ENCODE measurements at regions not wholly inside any gene's neighbourhood (a gene's known extent, or its start where the extent isn't known, plus 50 kb on each side); places are given as distances from the start of the nearest gene placed in this dataset.
"Not testable (repeated sequence)": the region's sequence is repeated elsewhere in the genome, so short reads cannot be mapped to it uniquely, and the experiment has no call there.

DNA sequence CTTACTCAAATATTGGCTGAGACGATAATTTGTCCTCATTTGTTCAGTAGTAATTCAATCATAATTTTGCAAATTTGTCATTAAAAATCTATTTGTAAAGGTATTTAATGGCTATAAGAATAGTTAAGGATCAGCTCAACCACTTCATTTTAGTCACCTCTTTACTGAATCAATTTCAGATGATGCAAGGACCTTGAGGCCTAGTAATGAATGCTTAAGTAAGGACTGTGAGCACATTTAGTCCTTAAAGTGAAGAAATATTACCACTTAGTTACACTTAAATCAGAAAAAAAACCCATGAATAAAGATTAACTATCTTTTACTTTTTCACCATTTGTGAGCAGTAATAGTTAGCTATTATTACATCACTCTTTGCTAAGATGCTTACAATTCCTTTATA lies 778.9 kb downstream of the CCDC85A start:
- intact Hi-C loops (cut with micrococcal nuclease) = no loop called here

- intact Hi-C loops (cut with micrococcal nuclease) = no loop called here
Measured at GRCh38 chr2:56969513-56969912, 785.7 kb downstream of the CCDC85A start.

DNA sequence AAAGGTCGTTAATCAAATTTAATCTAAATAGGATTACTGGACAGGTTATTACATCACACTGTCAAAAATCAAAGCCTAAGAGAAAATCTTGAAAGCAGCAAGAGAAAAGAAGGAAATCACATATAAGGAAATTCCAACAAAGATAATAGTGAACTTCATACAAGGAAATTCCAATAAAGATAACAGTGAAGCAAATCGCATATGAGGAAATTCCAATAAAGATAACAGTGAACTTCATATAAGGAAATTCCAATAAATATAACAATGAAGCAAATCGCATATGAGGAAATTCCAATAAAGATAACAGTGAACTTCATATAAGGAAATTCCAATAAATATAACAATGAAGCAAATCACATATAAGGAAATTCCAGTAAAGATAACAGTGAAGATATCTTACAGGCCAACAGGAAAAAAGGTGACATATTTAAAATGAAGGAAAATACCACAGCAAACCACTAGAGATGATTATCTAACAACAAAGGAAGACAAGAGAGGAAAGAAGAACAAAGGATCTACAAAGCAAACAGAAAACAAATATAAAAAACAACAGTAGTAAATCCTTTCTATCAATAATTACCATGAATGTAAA lies 787.7 kb downstream of the CCDC85A start:
- intact Hi-C loops (cut with micrococcal nuclease) = no loop called here

- intact Hi-C loops (cut with micrococcal nuclease) = no loop called here
Measured at GRCh38 chr2:56981554-56981953, 797.8 kb downstream of the CCDC85A start.

DNA sequence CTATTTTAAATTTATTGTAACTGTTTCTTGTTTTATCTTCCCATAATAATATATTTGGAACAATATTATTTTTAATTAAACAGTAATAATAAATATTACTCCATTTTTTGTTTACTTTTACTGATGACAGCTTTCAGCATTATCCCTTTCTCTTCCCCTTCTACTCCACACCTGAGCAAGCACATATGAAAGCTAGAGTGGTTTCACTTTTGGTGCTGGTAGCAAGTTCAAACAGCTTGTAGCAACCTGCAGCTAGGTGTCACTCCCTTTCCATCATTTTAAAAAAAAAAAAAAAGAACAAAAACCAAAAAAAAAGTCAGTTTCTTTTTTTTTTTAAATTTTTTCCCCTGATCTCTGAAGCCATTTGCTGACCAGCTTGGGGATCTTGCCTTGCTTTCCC lies 801.8 kb downstream of the CCDC85A start:
- intact Hi-C loops (cut with micrococcal nuclease) = no loop called here

DNA sequence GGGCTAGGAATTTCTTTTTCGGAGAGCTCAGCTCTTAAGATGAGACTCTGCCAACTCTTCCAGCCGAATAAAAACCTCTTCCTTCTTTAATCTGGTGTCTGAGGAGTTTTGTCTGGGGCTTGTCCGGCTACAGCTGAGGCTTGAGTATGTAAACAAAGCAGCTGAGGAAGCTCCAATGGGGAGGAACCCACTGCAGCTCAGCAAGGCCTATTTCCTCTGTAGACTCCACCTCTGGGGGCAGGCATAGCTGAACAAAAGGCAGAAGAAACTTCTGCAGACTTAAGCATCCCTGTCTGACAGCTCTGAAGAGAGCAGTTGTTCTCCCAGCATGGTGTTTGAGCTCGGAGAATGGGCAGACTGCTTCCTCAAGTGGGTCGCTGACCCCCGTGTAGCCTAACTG lies 838.7 kb downstream of the CCDC85A start:
- intact Hi-C loops (cut with micrococcal nuclease) = no loop called here

DNA sequence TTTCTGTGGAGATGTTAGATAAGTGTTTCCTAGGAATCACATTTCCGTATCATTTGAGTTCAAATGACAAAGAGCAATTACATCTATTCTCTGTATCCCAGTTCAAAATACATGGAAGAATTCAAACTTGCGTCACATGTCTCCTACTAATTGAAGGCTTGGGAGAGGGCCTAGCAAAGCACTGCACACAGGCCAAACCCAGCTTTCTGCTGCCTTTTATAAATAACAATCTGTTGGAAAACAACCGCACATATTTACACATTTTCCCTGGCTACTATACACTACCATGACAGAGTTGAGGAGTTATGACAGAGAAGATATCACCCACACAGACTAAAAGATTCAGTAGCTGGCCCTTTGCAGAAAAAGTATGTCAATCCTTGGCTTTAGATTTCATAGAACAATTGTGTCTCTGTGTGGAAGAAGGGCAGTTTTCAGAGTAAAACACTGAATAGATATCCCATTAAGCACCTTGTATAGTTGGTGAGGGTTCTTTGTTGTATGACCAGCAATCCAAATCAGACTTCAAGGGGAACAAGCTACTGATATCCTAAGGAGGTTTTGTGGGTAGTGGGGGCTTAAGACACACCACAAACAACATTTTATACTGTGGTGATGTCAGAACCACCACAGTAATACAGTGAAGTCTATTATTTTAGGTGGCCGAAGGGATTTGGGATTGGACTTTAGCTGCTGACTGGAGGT lies 861.3 kb downstream of the CCDC85A start:
- intact Hi-C loops (cut with micrococcal nuclease) = no loop called here

DNA sequence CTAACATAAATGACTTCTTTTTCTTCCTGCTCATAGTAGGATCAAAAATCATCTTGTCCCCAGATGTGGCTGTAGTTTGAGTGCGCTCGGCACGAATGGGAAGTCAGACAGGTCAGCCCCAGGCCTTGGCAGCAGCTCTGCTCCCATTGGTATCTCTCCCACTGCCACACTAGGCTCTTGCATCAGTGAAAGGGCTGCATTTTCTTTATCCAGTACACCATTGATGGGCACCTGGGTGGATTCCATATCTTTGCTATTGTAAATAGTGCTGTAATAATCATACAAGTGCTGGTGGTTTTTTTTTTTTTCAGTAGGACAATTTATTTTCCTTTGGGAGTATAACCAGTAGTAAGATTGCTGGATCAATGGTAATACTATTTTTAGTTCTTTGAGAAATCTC lies 865.5 kb downstream of the CCDC85A start:
- intact Hi-C loops (cut with micrococcal nuclease) = no loop called here

GRCh38 chr2:57050007-57050406 lies 866.2 kb downstream of the CCDC85A start:
- intact Hi-C loops (cut with micrococcal nuclease) = no loop called here

DNA sequence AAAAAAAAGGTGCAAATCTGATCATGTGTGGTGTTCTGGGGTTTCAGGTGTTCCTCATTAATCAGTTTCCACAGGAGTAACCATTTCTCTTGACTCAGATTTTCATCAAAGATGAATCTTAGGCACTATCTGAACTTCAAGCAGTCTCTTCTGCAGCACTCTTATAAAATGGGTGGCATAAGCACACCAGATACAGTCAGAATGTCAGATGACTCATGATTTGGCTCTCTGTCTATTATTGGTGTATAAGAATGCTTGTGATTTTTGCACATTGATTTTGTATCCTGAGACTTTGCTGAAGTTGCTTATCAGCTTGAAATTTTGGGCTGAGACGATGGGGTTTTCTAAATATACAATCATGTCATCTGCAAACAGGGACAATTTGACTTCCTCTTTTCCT lies 882.5 kb downstream of the CCDC85A start:
- intact Hi-C loops (cut with micrococcal nuclease) = not testable (repeated sequence)

DNA sequence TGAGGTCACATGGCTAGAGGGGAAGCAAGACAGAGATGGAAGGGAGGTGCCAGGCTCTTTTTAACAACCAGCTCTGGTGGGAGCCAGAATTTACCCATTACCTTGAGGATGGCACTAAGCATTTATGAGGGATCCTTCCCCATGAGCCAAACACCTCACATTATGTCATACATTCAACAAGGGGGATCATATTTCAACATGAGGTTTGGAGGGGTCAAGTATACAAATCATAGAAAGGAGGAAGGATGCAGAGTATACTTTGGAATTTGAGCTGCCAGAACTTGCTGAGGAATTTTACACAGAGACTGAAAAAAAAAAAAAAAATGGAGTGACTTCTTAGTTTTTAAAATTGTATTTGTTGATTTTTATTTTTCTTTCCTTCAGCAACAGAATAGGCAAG lies 891.4 kb downstream of the CCDC85A start:
- intact Hi-C loops (cut with micrococcal nuclease) = no loop called here

DNA sequence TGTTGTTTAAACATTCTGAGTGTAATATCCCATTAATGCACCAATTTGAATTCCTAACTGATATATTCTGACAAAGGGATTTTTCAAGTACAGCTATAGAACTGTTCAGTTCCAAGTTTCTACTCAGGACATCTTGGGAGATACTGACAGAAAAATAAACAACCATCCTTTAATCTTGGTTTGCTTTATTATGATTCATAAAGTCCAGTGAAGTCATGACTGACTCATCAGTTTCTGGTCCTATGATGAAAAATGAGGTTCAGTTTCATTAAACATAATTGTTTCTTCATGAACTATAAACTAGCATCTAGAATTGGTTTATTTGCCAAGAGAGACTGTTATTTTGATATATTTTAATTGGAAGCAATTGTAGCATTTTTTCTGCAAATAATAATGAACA lies 896.2 kb downstream of the CCDC85A start:
- intact Hi-C loops (cut with micrococcal nuclease) = no loop called here

- intact Hi-C loops (cut with micrococcal nuclease) = no loop called here
Measured at GRCh38 chr2:57084697-57085281, 901.0 kb downstream of the CCDC85A start.

DNA sequence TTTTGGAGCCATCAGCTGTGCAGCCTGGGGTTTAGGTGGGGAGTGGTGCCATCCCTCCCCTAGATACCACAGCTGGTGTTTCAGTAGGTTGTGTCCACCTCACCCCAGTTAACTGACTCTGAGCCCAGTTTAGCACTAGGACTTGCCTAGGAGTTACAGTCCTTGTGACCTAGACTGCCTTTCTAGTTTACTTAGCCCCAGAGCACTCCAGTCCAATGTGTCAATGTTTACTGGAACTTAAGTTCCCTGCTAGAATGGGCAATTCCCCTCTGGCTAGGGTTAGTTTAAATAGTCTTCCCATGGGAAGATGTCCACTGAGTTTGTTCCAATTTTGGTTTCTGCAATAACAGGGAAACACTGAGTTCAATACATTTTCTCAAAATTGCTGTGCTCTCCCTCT lies 909.2 kb downstream of the CCDC85A start:
- intact Hi-C loops (cut with micrococcal nuclease) = no loop called here

GRCh38 chr2:57097855-57098254 lies 914.1 kb downstream of the CCDC85A start:
- intact Hi-C loops (cut with micrococcal nuclease) = no loop called here

GRCh38 chr2:57100436-57100835 lies 916.6 kb downstream of the CCDC85A start:
- intact Hi-C loops (cut with micrococcal nuclease) = no loop called here

GRCh38 chr2:57105694-57106093 lies 921.9 kb downstream of the CCDC85A start:
- intact Hi-C loops (cut with micrococcal nuclease) = no loop called here

DNA sequence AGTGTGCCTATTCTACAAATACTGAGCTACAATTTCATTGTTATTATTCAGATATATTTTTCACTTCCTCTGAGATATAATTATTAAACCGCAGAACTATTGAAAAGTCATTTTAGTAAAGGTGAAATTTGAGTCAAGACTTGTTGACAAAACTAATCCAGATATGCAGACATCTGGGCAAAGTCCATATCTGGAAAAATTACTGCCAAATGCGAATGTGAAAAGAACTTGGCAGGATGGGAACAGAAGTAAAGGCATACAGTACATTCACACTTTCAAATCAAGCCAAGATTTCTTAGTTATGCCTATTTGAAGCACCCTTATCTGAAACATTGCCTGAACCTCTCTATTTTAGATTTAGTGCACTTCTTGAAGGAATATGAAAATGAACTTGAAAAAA lies 923.6 kb downstream of the CCDC85A start:
- intact Hi-C loops (cut with micrococcal nuclease) = no loop called here

DNA sequence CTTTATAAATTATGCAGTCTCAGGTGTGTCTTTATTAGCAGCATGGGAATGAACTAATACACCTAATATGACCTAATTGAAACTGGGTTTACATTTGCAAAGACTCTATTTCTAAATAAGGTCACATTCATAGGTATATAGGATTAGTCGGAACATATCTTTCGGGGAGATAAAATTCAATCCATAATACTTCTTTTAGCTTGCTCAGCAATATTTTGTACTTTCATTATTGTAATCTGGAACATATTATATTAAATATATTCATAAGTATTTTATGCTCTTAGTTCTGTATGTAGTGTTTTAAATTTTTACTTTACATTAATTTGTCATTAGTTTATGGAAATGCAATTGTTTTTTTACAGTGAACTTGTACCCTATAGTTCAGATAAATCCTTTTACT lies 927.7 kb downstream of the CCDC85A start:
- intact Hi-C loops (cut with micrococcal nuclease) = no loop called here

- intact Hi-C loops (cut with micrococcal nuclease) = no loop called here
Measured at GRCh38 chr2:57119141-57119540, 927.5 kb upstream of the VRK2 start.

GRCh38 chr2:57126410-57126809 lies 920.2 kb upstream of the VRK2 start:
- intact Hi-C loops (cut with micrococcal nuclease) = no loop called here

- intact Hi-C loops (cut with micrococcal nuclease) = no loop called here
Measured at GRCh38 chr2:57139179-57139578, 907.4 kb upstream of the VRK2 start.

DNA sequence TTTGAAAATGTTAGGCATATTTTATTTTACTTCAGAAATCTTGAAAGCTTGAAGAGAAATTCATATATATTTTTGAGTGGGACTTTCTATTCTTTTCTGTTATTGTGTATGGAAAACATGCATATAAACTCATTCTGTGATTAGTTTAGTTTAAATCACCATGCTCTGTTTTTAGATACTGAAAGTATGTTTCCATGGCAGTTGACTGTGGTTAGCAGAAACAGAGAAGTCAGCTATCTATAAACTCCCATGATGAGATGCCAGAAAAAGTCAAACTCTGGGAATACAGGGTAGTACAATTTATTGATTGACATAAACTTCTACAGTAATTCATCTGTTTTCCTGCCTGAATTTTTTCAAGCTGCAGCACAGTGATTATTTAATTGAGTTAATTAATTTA lies 905.3 kb upstream of the VRK2 start:
- intact Hi-C loops (cut with micrococcal nuclease) = no loop called here
